ENCODE measurements at regions not wholly inside any gene's neighbourhood (a gene's known extent, or its start where the extent isn't known, plus 50 kb on each side); places are given as distances from the start of the nearest gene placed in this dataset.

GRCh38 chr5:169472544-169472943 lies 111.0 kb upstream of the SPDL1 start:
- Mint-ChIP-seq H3K9me3 (peaks cover 0 to 2% (median 0%) of the 10 kb centered on the region in 7 donors), H3K4me3 (no peak overlapping the region), H3K36me3 (no peaks in the 10 kb centered on the region), H3K27me3 (peaks cover 6% of the 10 kb centered on the region), H3K4me1 (no peaks in the 10 kb centered on the region), H3K27ac (no peak overlapping the region)
- DNase-seq, result no peak
- H3K4me1 ChIP-seq (ENCODE audit: control insufficient read depth, insufficient read depth, low read length, poor library complexity, severe bottlenecking), result no peaks in the 10 kb centered on the region
- no peaks in the 10 kb centered on the region for H3K9me3 ChIP-seq (ENCODE audit: control insufficient read depth in 2 of 2, low read length in 2 of 2)
- H3K36me3 ChIP-seq (ENCODE audit: control insufficient read depth, insufficient read depth, low read length), result no peaks in the 10 kb centered on the region
- H3K4me3 ChIP-seq (ENCODE audit: low read depth, low read length), result no peak overlapping the region
- H3K27ac ChIP-seq (ENCODE audit: insufficient read depth, low read length, poor library complexity, severe bottlenecking), result no peak overlapping the region
- H3K27me3 ChIP-seq (ENCODE audit: control insufficient read depth, insufficient read depth, low read length), result no peaks in the 10 kb centered on the region
- ATAC-seq (ENCODE audit: low read depth in 2 of 2), result no peak

GRCh38 chr5:169471021-169471420 lies 112.6 kb upstream of the SPDL1 start:
- Mint-ChIP-seq H3K27me3 (peaks cover 6% of the 10 kb centered on the region), H3K9me3 (peaks cover 0 to 2% (median 0%) of the 10 kb centered on the region in 7 donors), H3K27ac (no peak overlapping the region), H3K4me1 (no peaks in the 10 kb centered on the region), H3K36me3 (no peaks in the 10 kb centered on the region), H3K4me3 (no peak overlapping the region)
- Histone ChIP-seq H3K9me3 (ENCODE audit: control insufficient read depth in 2 of 2, low read length in 2 of 2) (no peaks in the 10 kb centered on the region), H3K4me3 (ENCODE audit: low read depth, low read length) (no peak overlapping the region), H3K27me3 (ENCODE audit: control insufficient read depth, insufficient read depth, low read length) (peaks cover 4% of the 10 kb centered on the region), H3K4me1 (ENCODE audit: control insufficient read depth, insufficient read depth, low read length, poor library complexity, severe bottlenecking) (no peaks in the 10 kb centered on the region), H3K36me3 (ENCODE audit: control insufficient read depth, insufficient read depth, low read length) (no peaks in the 10 kb centered on the region), H3K27ac (ENCODE audit: insufficient read depth, low read length, poor library complexity, severe bottlenecking) (no peak overlapping the region)
- DNase-seq (no peak), ATAC-seq (ENCODE audit: low read depth in 2 of 2) (no peak)

- H3K27ac Mint-ChIP-seq, result no peak overlapping the region
- Histone ChIP-seq H3K9me3 (ENCODE audit: control insufficient read depth in 2 of 2, low read length in 2 of 2) (no peaks in the 10 kb centered on the region), H3K4me1 (ENCODE audit: control insufficient read depth, insufficient read depth, low read length, poor library complexity, severe bottlenecking) (no peaks in the 10 kb centered on the region), H3K27me3 (ENCODE audit: control insufficient read depth, insufficient read depth, low read length) (peaks cover 4% of the 10 kb centered on the region), H3K27ac (ENCODE audit: insufficient read depth, low read length, poor library complexity, severe bottlenecking) (no peak overlapping the region), H3K4me3 (ENCODE audit: low read depth, low read length) (no peak overlapping the region), H3K36me3 (ENCODE audit: control insufficient read depth, insufficient read depth, low read length) (no peaks in the 10 kb centered on the region)
- peaks cover 0 to 1% (median 0%) of the 10 kb centered on the region in 7 donors for H3K9me3 Mint-ChIP-seq
- no peak overlapping the region for H3K4me3 Mint-ChIP-seq
- DNase-seq (no peak), ATAC-seq (ENCODE audit: low read depth in 2 of 2) (no peak)
- H3K4me1 Mint-ChIP-seq, result no peaks in the 10 kb centered on the region
- H3K36me3 Mint-ChIP-seq, result no peaks in the 10 kb centered on the region
- H3K27me3 Mint-ChIP-seq, result peaks cover 6% of the 10 kb centered on the region
These were observed 116.4 kb upstream of the SPDL1 start for GRCh38 chr5:169467041-169467771.

GRCh38 chr5:169460896-169461295 lies 122.7 kb upstream of the SPDL1 start:
- ATAC-seq (ENCODE audit: low read depth in 2 of 2) (no peak), DNase-seq (no peak)
- no peaks in the 10 kb centered on the region for H3K4me1 ChIP-seq (ENCODE audit: control insufficient read depth, insufficient read depth, low read length, poor library complexity, severe bottlenecking)
- no peaks in the 10 kb centered on the region for H3K9me3 ChIP-seq (ENCODE audit: control insufficient read depth in 2 of 2, low read length in 2 of 2)
- no peak overlapping the region for H3K27ac ChIP-seq (ENCODE audit: insufficient read depth, low read length, poor library complexity, severe bottlenecking)
- no peaks in the 10 kb centered on the region for H3K36me3 ChIP-seq (ENCODE audit: control insufficient read depth, insufficient read depth, low read length)
- H3K4me3 ChIP-seq (ENCODE audit: low read depth, low read length), result no peak overlapping the region
- H3K27me3 ChIP-seq (ENCODE audit: control insufficient read depth, insufficient read depth, low read length), result peaks cover 2% of the 10 kb centered on the region
- Mint-ChIP-seq H3K36me3 (no peaks in the 10 kb centered on the region), H3K27me3 (peaks cover 4% of the 10 kb centered on the region), H3K9me3 (peaks cover 0 to 3% (median 0%) of the 10 kb centered on the region in 7 donors), H3K4me1 (no peaks in the 10 kb centered on the region), H3K27ac (no peak overlapping the region), H3K4me3 (no peak overlapping the region)

GRCh38 chr5:169460123-169460522 lies 123.5 kb upstream of the SPDL1 start:
- Histone ChIP-seq H3K4me3 (ENCODE audit: low read depth, low read length) (no peak overlapping the region), H3K4me1 (ENCODE audit: control insufficient read depth, insufficient read depth, low read length, poor library complexity, severe bottlenecking) (no peaks in the 10 kb centered on the region), H3K27ac (ENCODE audit: insufficient read depth, low read length, poor library complexity, severe bottlenecking) (no peak overlapping the region), H3K9me3 (ENCODE audit: control insufficient read depth in 2 of 2, low read length in 2 of 2) (no peaks in the 10 kb centered on the region), H3K36me3 (ENCODE audit: control insufficient read depth, insufficient read depth, low read length) (no peaks in the 10 kb centered on the region), H3K27me3 (ENCODE audit: control insufficient read depth, insufficient read depth, low read length) (peaks cover 2% of the 10 kb centered on the region)
- peaks cover 0 to 3% (median 0%) of the 10 kb centered on the region in 7 donors for H3K9me3 Mint-ChIP-seq
- H3K4me3 Mint-ChIP-seq, result no peak overlapping the region
- H3K36me3 Mint-ChIP-seq, result no peaks in the 10 kb centered on the region
- H3K27ac Mint-ChIP-seq, result no peak overlapping the region
- H3K27me3 Mint-ChIP-seq, result peaks cover 5% of the 10 kb centered on the region
- ATAC-seq (ENCODE audit: low read depth in 2 of 2) (no peak), DNase-seq (no peak)
- no peaks in the 10 kb centered on the region for H3K4me1 Mint-ChIP-seq

- Mint-ChIP-seq H3K36me3 (no peaks in the 10 kb centered on the region), H3K9me3 (peaks cover 0 to 3% (median 0%) of the 10 kb centered on the region in 7 donors), H3K4me3 (no peak overlapping the region), H3K4me1 (no peaks in the 10 kb centered on the region), H3K27ac (no peak overlapping the region), H3K27me3 (peaks cover 13% of the 10 kb centered on the region)
- ATAC-seq (ENCODE audit: low read depth in 2 of 2) (no peak), DNase-seq (no peak)
- H3K36me3 ChIP-seq (ENCODE audit: control insufficient read depth, insufficient read depth, low read length), result no peaks in the 10 kb centered on the region
- no peak overlapping the region for H3K4me3 ChIP-seq (ENCODE audit: low read depth, low read length)
- no peaks in the 10 kb centered on the region for H3K4me1 ChIP-seq (ENCODE audit: control insufficient read depth, insufficient read depth, low read length, poor library complexity, severe bottlenecking)
- peaks cover 2% of the 10 kb centered on the region for H3K27me3 ChIP-seq (ENCODE audit: control insufficient read depth, insufficient read depth, low read length)
- H3K27ac ChIP-seq (ENCODE audit: insufficient read depth, low read length, poor library complexity, severe bottlenecking), result no peak overlapping the region
- no peaks in the 10 kb centered on the region for H3K9me3 ChIP-seq (ENCODE audit: control insufficient read depth in 2 of 2, low read length in 2 of 2)
These were observed 125.4 kb upstream of the SPDL1 start for GRCh38 chr5:169458221-169458620.

- Histone ChIP-seq H3K4me1 (ENCODE audit: control insufficient read depth, insufficient read depth, low read length, poor library complexity, severe bottlenecking) (no peaks in the 10 kb centered on the region), H3K36me3 (ENCODE audit: control insufficient read depth, insufficient read depth, low read length) (no peaks in the 10 kb centered on the region), H3K4me3 (ENCODE audit: low read depth, low read length) (no peak overlapping the region), H3K27ac (ENCODE audit: insufficient read depth, low read length, poor library complexity, severe bottlenecking) (no peak overlapping the region), H3K9me3 (ENCODE audit: control insufficient read depth in 2 of 2, low read length in 2 of 2) (no peaks in the 10 kb centered on the region), H3K27me3 (ENCODE audit: control insufficient read depth, insufficient read depth, low read length) (no peaks in the 10 kb centered on the region)
- H3K36me3 Mint-ChIP-seq, result no peaks in the 10 kb centered on the region
- H3K27me3 Mint-ChIP-seq, result peaks cover 15% of the 10 kb centered on the region
- H3K4me3 Mint-ChIP-seq, result no peak overlapping the region
- DNase-seq (no peak), ATAC-seq (ENCODE audit: low read depth in 2 of 2) (no peak)
- peaks cover 0 to 3% (median 0%) of the 10 kb centered on the region in 7 donors for H3K9me3 Mint-ChIP-seq
- H3K4me1 Mint-ChIP-seq, result no peaks in the 10 kb centered on the region
- no peak overlapping the region for H3K27ac Mint-ChIP-seq
These were observed 133.1 kb upstream of the SPDL1 start for GRCh38 chr5:169450464-169450863.

GRCh38 chr5:169448826-169449225 lies 134.7 kb upstream of the SPDL1 start:
- Histone ChIP-seq H3K36me3 (ENCODE audit: control insufficient read depth, insufficient read depth, low read length) (no peaks in the 10 kb centered on the region), H3K27me3 (ENCODE audit: control insufficient read depth, insufficient read depth, low read length) (no peaks in the 10 kb centered on the region), H3K27ac (ENCODE audit: insufficient read depth, low read length, poor library complexity, severe bottlenecking) (no peak overlapping the region), H3K4me1 (ENCODE audit: control insufficient read depth, insufficient read depth, low read length, poor library complexity, severe bottlenecking) (no peaks in the 10 kb centered on the region), H3K4me3 (ENCODE audit: low read depth, low read length) (no peak overlapping the region), H3K9me3 (ENCODE audit: control insufficient read depth in 2 of 2, low read length in 2 of 2) (no peaks in the 10 kb centered on the region)
- no peak overlapping the region for H3K4me3 Mint-ChIP-seq
- no peaks in the 10 kb centered on the region for H3K4me1 Mint-ChIP-seq
- H3K36me3 Mint-ChIP-seq, result no peaks in the 10 kb centered on the region
- DNase-seq (no peak), ATAC-seq (ENCODE audit: low read depth in 2 of 2) (no peak)
- H3K9me3 Mint-ChIP-seq, result peaks cover 0 to 4% (median 0%) of the 10 kb centered on the region in 7 donors
- H3K27me3 Mint-ChIP-seq, result peaks cover 10% of the 10 kb centered on the region
- H3K27ac Mint-ChIP-seq, result no peak overlapping the region
